DOHH2 (cell line): ENCODE measurements at regions not wholly inside any gene's neighbourhood (a gene's known extent, or its start where the extent isn't known, plus 50 kb on each side); places are given as distances from the start of the nearest gene placed in this dataset.

Experiments
- H3F3A ChIP-seq: fragments of 200-600 bp; sonication (generic), shearing (Covaris generic); 2 replicates; pipeline ENCODE4 v1.6.0; 2016; ENCODE audit warnings: antibody characterized with exemption, mild to moderate bottlenecking; ENCODE audit not compliant: control insufficient read depth, insufficient read depth
- H3K27ac ChIP-seq: fragments of 200-600 bp; sonication (generic); 2 replicates; pipeline ENCODE4 v1.5.1; 2014; ENCODE audit warnings: low read depth, mild to moderate bottlenecking, low read length, moderate library complexity
- H3K27me3 ChIP-seq: fragments of 200-600 bp; sonication (generic); 2 replicates; pipeline ENCODE4 v1.6.1; 2014; ENCODE audit warnings: mild to moderate bottlenecking, low read length, mixed read lengths; ENCODE audit not compliant: control insufficient read depth
- H3K36me3 ChIP-seq: fragments of 200-600 bp; sonication (generic); 2 replicates; pipeline ENCODE4 v1.6.1; 2014; ENCODE audit warnings: mild to moderate bottlenecking, low read length, moderate library complexity, mixed read lengths; ENCODE audit not compliant: control insufficient read depth
- H3K4me1 ChIP-seq: fragments of 200-600 bp; sonication (generic); 2 replicates; pipeline ENCODE4 v1.6.1; 2014; ENCODE audit warnings: mild to moderate bottlenecking, low read length, mixed read lengths; ENCODE audit not compliant: control insufficient read depth
- H3K4me2 ChIP-seq: fragments of 200-600 bp; sonication (generic); 2 replicates; pipeline ENCODE4 v1.6.0; 2014; ENCODE audit warnings: mild to moderate bottlenecking, low read length, moderate library complexity
- H3K4me3 ChIP-seq: fragments of 200-600 bp; sonication (generic); 2 replicates; pipeline ENCODE4 v1.5.1; 2014; ENCODE audit warnings: mild to moderate bottlenecking, low read length, mixed read lengths
- H3K79me2 ChIP-seq: fragments of 200-600 bp; sonication (generic); 2 replicates; pipeline ENCODE4 v1.6.1; 2014; ENCODE audit warnings: mild to moderate bottlenecking, low read length, mixed read lengths; ENCODE audit not compliant: control insufficient read depth
- H3K9me2 ChIP-seq: fragments of 200-600 bp; sonication (generic); replicated peaks from 2 replicates; pipeline ENCODE4 v1.6.1; 2014; ENCODE audit warnings: mild to moderate bottlenecking, low read length, mixed read lengths; ENCODE audit not compliant: control insufficient read depth
- H3K9me3 ChIP-seq: fragments of 200-600 bp; sonication (generic); 2 replicates; pipeline ENCODE4 v1.6.1; 2014; ENCODE audit warnings: antibody characterized with exemption, low read length, mixed read lengths; ENCODE audit not compliant: control insufficient read depth, insufficient read depth
- H4K20me1 ChIP-seq: fragments of 200-600 bp; sonication (generic); 2 replicates; pipeline ENCODE4 v1.6.0; 2014; ENCODE audit warnings: low read depth, mild to moderate bottlenecking, antibody characterized with exemption, low read length, moderate library complexity; ENCODE audit not compliant: control insufficient read depth, insufficient read depth
- CTCF ChIP-seq: fragments of 200-600 bp; sonication (generic); IDR thresholded peaks from one replicate; pipeline ENCODE4 v1.5.1; 2014; ENCODE audit warnings: antibody characterized with exemption, mild to moderate bottlenecking, low read depth, low read length; ENCODE audit not compliant: poor library complexity, severe bottlenecking
- EZH2phosphoT487 ChIP-seq: fragments of 200-600 bp; sonication (generic); IDR thresholded peaks from 2 replicates; pipeline ENCODE4 v1.6.1; 2017; ENCODE audit warnings: borderline replicate concordance, mild to moderate bottlenecking, antibody characterized with exemption, low read length, moderate library complexity, mixed read lengths

- no peaks in the 10 kb centered on the region for H3F3A ChIP-seq
- H3K9me3 ChIP-seq: no peaks in the 10 kb centered on the region
- H4K20me1 ChIP-seq: no peaks in the 10 kb centered on the region
- peaks cover 4% of the 10 kb centered on the region; the same call in 1 of the 2 replicates for H3K27me3 ChIP-seq
- no peaks in the 10 kb centered on the region for H3K79me2 ChIP-seq
- no peak overlapping the region for H3K27ac ChIP-seq
- no peak overlapping the region for H3K4me2 ChIP-seq
- H3K4me1 ChIP-seq: no peaks in the 10 kb centered on the region
- no peaks in the 10 kb centered on the region for H3K36me3 ChIP-seq
- no peak overlapping the region for H3K4me3 ChIP-seq
- TF ChIP-seq EZH2phosphoT487 (no peak), CTCF (no peak)
- H3K9me2 ChIP-seq: no peaks in the 10 kb centered on the region
Observed at GRCh38 chr7:133180717-133181116, 72.2 kb upstream of the EXOC4 start.

GRCh38 chr7:133183042-133183794, 69.7 kb upstream of the EXOC4 start:
- H3K27ac ChIP-seq: no peak overlapping the region
- H4K20me1 ChIP-seq: no peaks in the 10 kb centered on the region
- no peaks in the 10 kb centered on the region for H3K36me3 ChIP-seq
- H3K4me2 ChIP-seq: no peak overlapping the region
- H3F3A ChIP-seq: no peaks in the 10 kb centered on the region
- H3K79me2 ChIP-seq: no peaks in the 10 kb centered on the region
- H3K4me3 ChIP-seq: no peak overlapping the region
- H3K27me3 ChIP-seq: peaks cover 4% of the 10 kb centered on the region; the same call in 1 of the 2 replicates
- H3K9me3 ChIP-seq: no peaks in the 10 kb centered on the region
- H3K9me2 ChIP-seq: no peaks in the 10 kb centered on the region
- TF ChIP-seq CTCF (no peak), EZH2phosphoT487 (no peak)
- H3K4me1 ChIP-seq: no peaks in the 10 kb centered on the region

GRCh38 chr7:133183969-133184368, 68.9 kb upstream of the EXOC4 start:
- peaks cover 4% of the 10 kb centered on the region; the same call in 1 of the 2 replicates for H3K27me3 ChIP-seq
- H3K79me2 ChIP-seq: no peaks in the 10 kb centered on the region

More at GRCh38 chr7:133183969-133184368, 68.9 kb upstream of the EXOC4 start:
- Histone ChIP-seq H3K9me3 (no peaks in the 10 kb centered on the region), H3K27ac (no peak overlapping the region), H3K4me3 (no peak overlapping the region), H3K4me2 (no peak overlapping the region), H3F3A (no peaks in the 10 kb centered on the region), H3K36me3 (no peaks in the 10 kb centered on the region), H3K4me1 (no peaks in the 10 kb centered on the region), H3K9me2 (no peaks in the 10 kb centered on the region), H4K20me1 (no peaks in the 10 kb centered on the region)
- TF ChIP-seq CTCF (no peak), EZH2phosphoT487 (no peak)
